HG03097 (cell line): ENCODE measurements at regions not wholly inside any gene's neighbourhood (a gene's known extent, or its start where the extent isn't known, plus 50 kb on each side); places are given as distances from the start of the nearest gene placed in this dataset.
A peak's percentile ranks its signal among the peaks of the same experiment; 100 is the strongest.

Experiments used
- ATAC-seq: cut with Tn5 transposase; IDR thresholded peaks from one replicate; pipeline ENCODE4 v1.9.1; 2021; ENCODE audit not compliant: unreplicated experiment, low FRiP score

- ATAC-seq = peak; percentile 88
Measured at GRCh38 chr1:221839782-221840395, 98.0 kb upstream of the DUSP10 start.

- peak; percentile 8 for ATAC-seq
Measured at GRCh38 chr1:221839321-221839720, 97.4 kb upstream of the DUSP10 start.

GRCh38 chr1:221837896-221838295 lies 96.0 kb upstream of the DUSP10 start:
- ATAC-seq = peak; percentile 31

- ATAC-seq = no peak
Measured at GRCh38 chr1:221834698-221835513, 93.0 kb upstream of the DUSP10 start.

- no peak for ATAC-seq
Measured at GRCh38 chr1:221832617-221833016, 90.7 kb upstream of the DUSP10 start.

GRCh38 chr1:221832151-221832550 lies 90.3 kb upstream of the DUSP10 start:
- no peak for ATAC-seq

GRCh38 chr1:221829327-221830015 lies 87.6 kb upstream of the DUSP10 start:
- ATAC-seq = no peak

GRCh38 chr1:221827307-221827642 lies 85.4 kb upstream of the DUSP10 start:
- no peak for ATAC-seq

GRCh38 chr1:221824909-221825308 lies 83.0 kb upstream of the DUSP10 start:
- ATAC-seq = no peak

GRCh38 chr1:221824025-221824424 lies 82.1 kb upstream of the DUSP10 start:
- ATAC-seq = no peak

GRCh38 chr1:221823561-221823960 lies 81.7 kb upstream of the DUSP10 start:
- no peak for ATAC-seq

- ATAC-seq = peak; percentile 73
Measured at GRCh38 chr1:221823149-221823548, 81.3 kb upstream of the DUSP10 start.

- no peak for ATAC-seq
Measured at GRCh38 chr1:221822591-221822990, 80.7 kb upstream of the DUSP10 start.

GRCh38 chr1:221816899-221817298 lies 75.0 kb upstream of the DUSP10 start:
- ATAC-seq = no peak

GRCh38 chr1:221815660-221816059 lies 73.8 kb upstream of the DUSP10 start:
- no peak for ATAC-seq

- no peak for ATAC-seq
Measured at GRCh38 chr1:221813887-221814286, 72.0 kb upstream of the DUSP10 start.

GRCh38 chr1:221812905-221813597 lies 71.2 kb upstream of the DUSP10 start:
- ATAC-seq = no peak

- no peak for ATAC-seq
Measured at GRCh38 chr1:221812088-221812752, 70.3 kb upstream of the DUSP10 start.

GRCh38 chr1:221810406-221810805 lies 68.5 kb upstream of the DUSP10 start:
- ATAC-seq = no peak
